Keratinocyte (primary cell): ENCODE measurements at regions not wholly inside any gene's neighbourhood (a gene's known extent, or its start where the extent isn't known, plus 50 kb on each side); places are given as distances from the start of the nearest gene placed in this dataset.

ENCODE experiments used
- DNase-seq: peaks from one replicate; pipeline ENCODE4 v3.0.0-alpha.2; 2011; ENCODE audit warnings: low read depth, missing footprints, low spot score
- FAIRE-seq: peaks from 2 replicates; lab custom pipeline; 2011; peaks lifted over from hg19 to GRCh38; lab: Jason Lieb, UNC
- H2AFZ ChIP-seq: 2 replicates; pipeline ENCODE4 v1.6.0; 2012; ENCODE audit warnings: low read length, control low read depth, inconsistent platforms; ENCODE audit not compliant: control insufficient read depth
- H3K27ac ChIP-seq: 2 replicates; pipeline ENCODE4 v1.5.1; 2011; ENCODE audit warnings: low read length; ENCODE audit not compliant: control insufficient read depth, insufficient read depth
- H3K27me3 ChIP-seq: 3 replicates; pipeline ENCODE4 v1.6.0; 2011; ENCODE audit warnings: low read length; ENCODE audit not compliant: control insufficient read depth, insufficient read depth; ENCODE audit errors: extremely low read depth
- H3K36me3 ChIP-seq, 2 experiments: 2 replicates in 1 of 2; 3 replicates in 1 of 2; pipeline ENCODE4 v1.5.1; 2011; ENCODE audit warnings: low read length in 2 of 2, mild to moderate bottlenecking in 1 of 2; ENCODE audit not compliant: control insufficient read depth in 2 of 2, insufficient read depth in 2 of 2; ENCODE audit errors: extremely low read depth in 1 of 2
- H3K4me1 ChIP-seq: 3 replicates; pipeline ENCODE4 v1.5.1; 2011; ENCODE audit warnings: low read length; ENCODE audit not compliant: control insufficient read depth, insufficient read depth; ENCODE audit errors: extremely low read depth
- H3K4me2 ChIP-seq: 3 replicates; pipeline ENCODE4 v1.6.0; 2011; ENCODE audit warnings: low read depth, low read length; ENCODE audit not compliant: control insufficient read depth, insufficient read depth; ENCODE audit errors: extremely low read depth
- H3K4me3 ChIP-seq, 3 experiments: fragments of 200-600 bp in 1 of 3; sonication (generic) in 1 of 3; 2 replicates in 2 of 3; 3 replicates in 1 of 3; pipeline ENCODE4 v1.5.1; 2011 to 2016; ENCODE audit warnings: low read length in 3 of 3, mild to moderate bottlenecking in 3 of 3, control low read depth in 2 of 3, inconsistent platforms in 1 of 3, low read depth in 1 of 3, mixed read lengths in 1 of 3, mixed run types in 1 of 3, moderate library complexity in 1 of 3; ENCODE audit not compliant: control insufficient read depth in 2 of 3, insufficient read depth in 2 of 3; ENCODE audit errors: extremely low read depth in 1 of 3
- H3K79me2 ChIP-seq: 2 replicates; pipeline ENCODE4 v1.6.0; 2012; ENCODE audit warnings: low read length; ENCODE audit not compliant: control insufficient read depth, insufficient read depth
- H3K9ac ChIP-seq: 3 replicates; pipeline ENCODE4 v1.6.0; 2011; ENCODE audit warnings: low read length; ENCODE audit not compliant: control insufficient read depth, insufficient read depth; ENCODE audit errors: extremely low read depth
- H3K9me1 ChIP-seq: 3 replicates; pipeline ENCODE4 v1.6.0; 2011; ENCODE audit warnings: low read length; ENCODE audit not compliant: control insufficient read depth, insufficient read depth; ENCODE audit errors: extremely low read depth
- H3K9me3 ChIP-seq: 2 replicates; pipeline ENCODE4 v1.5.1; 2012; ENCODE audit warnings: low read depth, low read length; ENCODE audit not compliant: control insufficient read depth
- H4K20me1 ChIP-seq: 3 replicates; pipeline ENCODE4 v1.6.0; 2011; ENCODE audit warnings: low read length; ENCODE audit not compliant: control insufficient read depth, insufficient read depth; ENCODE audit errors: extremely low read depth
- CTCF ChIP-seq, 3 experiments: IDR thresholded peaks in 1 of 3; conservative IDR thresholded peaks in 1 of 3; optimal IDR thresholded peaks in 1 of 3; 2 replicates in 2 of 3; 3 replicates in 1 of 3; pipeline versions ENCODE3 to v1.5.1; 2011; ENCODE audit warnings: low read length in 3 of 3, mild to moderate bottlenecking in 3 of 3, moderate library complexity in 2 of 3, control low read depth in 1 of 3, inconsistent platforms in 1 of 3; ENCODE audit not compliant: insufficient read depth in 2 of 3; ENCODE audit errors: extremely low read depth in 1 of 3
- EZH2 ChIP-seq: IDR thresholded peaks from one replicate; pipeline ENCODE4 v1.6.1; 2012; ENCODE audit warnings: inconsistent platforms, mild to moderate bottlenecking, low read length, moderate library complexity
- dilution Hi-C: fragments of 300-500 bp; cut with MboI; formaldehyde crosslinking; loops from one replicate; pipeline ENCODE4 v1.7.0; 2020; ENCODE audit warnings: low sequenced_read_pairs; ENCODE audit not compliant: extremely low pct_ligation_motif_present

GRCh38 chr4:57369446-57369845 lies 259.3 kb upstream of the IGFBP7 start:
- Histone ChIP-seq H3K9ac (no peak overlapping the region), H3K4me1 (no peaks in the 10 kb centered on the region), H4K20me1 (no peaks in the 10 kb centered on the region), H3K4me3 (no peak overlapping the region), H3K79me2 (no peaks in the 10 kb centered on the region), H3K36me3 (no peaks in the 10 kb centered on the region), H3K27me3 (no peaks in the 10 kb centered on the region), H3K9me1 (no peaks in the 10 kb centered on the region), H3K27ac (no peak overlapping the region), H2AFZ (no peak overlapping the region), H3K4me2 (no peak overlapping the region), H3K9me3 (no peaks in the 10 kb centered on the region)
- DNase-seq (no peak), FAIRE-seq (no peak)
- TF ChIP-seq CTCF (optimal IDR thresholded peaks at IDR 0.05 in 1 of 3, IDR thresholded peaks at IDR 0.05 in 1 of 3, conservative IDR thresholded peaks at IDR 0.05 in 1 of 3; ENCODE audit: extremely low read depth in 1 of 3, insufficient read depth in 2 of 3, low read length in 3 of 3) (no peak), EZH2 (no peak)
- dilution Hi-C loops, result no loop called here

GRCh38 chr4:57364255-57364654 lies 254.1 kb upstream of the IGFBP7 start:
- dilution Hi-C loops, result no loop called here
- no peak overlapping the region for H2AFZ ChIP-seq
- no peaks in the 10 kb centered on the region for H4K20me1 ChIP-seq
- H3K4me3 ChIP-seq, result no peak overlapping the region
- H3K27ac ChIP-seq, result no peak overlapping the region
- H3K36me3 ChIP-seq, result no peaks in the 10 kb centered on the region
- FAIRE-seq, result no peak
- no peaks in the 10 kb centered on the region for H3K9me1 ChIP-seq
- H3K79me2 ChIP-seq, result no peaks in the 10 kb centered on the region
- TF ChIP-seq CTCF (optimal IDR thresholded peaks at IDR 0.05 in 1 of 3, IDR thresholded peaks at IDR 0.05 in 1 of 3, conservative IDR thresholded peaks at IDR 0.05 in 1 of 3; ENCODE audit: extremely low read depth in 1 of 3, insufficient read depth in 2 of 3, low read length in 3 of 3) (no peak), EZH2 (no peak)
- DNase-seq, result no peak
- no peak overlapping the region for H3K4me2 ChIP-seq
- H3K9ac ChIP-seq, result no peak overlapping the region
- no peaks in the 10 kb centered on the region for H3K27me3 ChIP-seq
- no peaks in the 10 kb centered on the region for H3K4me1 ChIP-seq
- H3K9me3 ChIP-seq, result no peaks in the 10 kb centered on the region
